Prostate gland (tissue), 2 donors: ENCODE measurements at regions not wholly inside any gene's neighbourhood (a gene's known extent, or its start where the extent isn't known, plus 50 kb on each side); places are given as distances from the start of the nearest gene placed in this dataset.

Experiments used
- CTCF ChIP-seq, 4 experiments: fragments of 200-600 bp in 2 of 4; fragments of 450-650 bp in 2 of 4; sonication (generic) in 2 of 4; IDR thresholded peaks; 1 replicate in 3 of 4; 2 replicates in 1 of 4; pipeline ENCODE4 v1.5.1; 2016 to 2019; ENCODE audit warnings: antibody characterized with exemption in 4 of 4, mild to moderate bottlenecking in 2 of 4, moderate library complexity in 2 of 4
- POLR2A ChIP-seq: fragments of 450-650 bp; IDR thresholded peaks from one replicate; pipeline ENCODE4 v1.6.1; 2016; ENCODE audit warnings: antibody characterized with exemption, mild to moderate bottlenecking
- POLR2AphosphoS5 ChIP-seq: sonication (generic); formaldehyde crosslinking; IDR thresholded peaks from one replicate; pipeline ENCODE4 v1.6.1; 2017; ENCODE audit warnings: antibody characterized with exemption

GRCh38 chr14:28515571-28515970 is 251.0 kb upstream of the FOXG1 start:
- TF ChIP-seq CTCF (IDR thresholded peaks at IDR 0.05) (no peak), POLR2AphosphoS5 (no peak), POLR2A (no peak)
